ENCODE measurements at regions not wholly inside any gene's neighbourhood (a gene's known extent, or its start where the extent isn't known, plus 50 kb on each side); places are given as distances from the start of the nearest gene placed in this dataset.

GRCh38 chr9:87189006-87189405 is 241.7 kb upstream of the GAS1 start:
- ATAC-seq, result no peak
- DNase-seq (ENCODE audit: low spot score), result no peak
- Mint-ChIP-seq H3K36me3 (ENCODE audit: low read depth) (no peaks in the 10 kb centered on the region), H3K4me3 (no peak overlapping the region), H3K27me3 (ENCODE audit: insufficient read depth, low read depth, poor library complexity) (no peaks in the 10 kb centered on the region), H3K9me3 (no peaks in the 10 kb centered on the region), H3K27ac (peak overlapping the region; percentile 3; the same call in 1 of the 2 replicates), H3K4me1 (peaks cover 13% of the 10 kb centered on the region)
- H2AFZ ChIP-seq, result peak overlapping the region; percentile 80; the same call in 1 of the 2 replicates
- no peak overlapping the region for H3K4me3 ChIP-seq
- no peak for TF ChIP-seq STAT1 (IDR thresholded peaks at IDR 0.05; ENCODE audit: unreplicated experiment)
- no peak for TF ChIP-seq NANOG (IDR thresholded peaks at IDR 0.05; ENCODE audit: borderline replicate concordance)
- H3K27me3 ChIP-seq (ENCODE audit: insufficient read depth), result no peaks in the 10 kb centered on the region
- no peak overlapping the region for H3K4me2 ChIP-seq
- H3K9me2 ChIP-seq (ENCODE audit: insufficient read depth), result peaks cover 13% of the 10 kb centered on the region; the same call in 1 of the 2 replicates
- peaks cover 22% of the 10 kb centered on the region for H3K4me1 ChIP-seq (ENCODE audit: insufficient read depth)
- no peaks in the 10 kb centered on the region for H3K79me2 ChIP-seq (replicated peaks; ENCODE audit: insufficient read depth)
- H3K27ac ChIP-seq (ENCODE audit: low read depth), result no peak overlapping the region
- H3F3A ChIP-seq (replicated peaks; ENCODE audit: low read depth), result no peaks in the 10 kb centered on the region
- 0 out of 2 replicates have a peak, but pooled peaks cover 3% of the 10 kb centered on the region for H3K36me3 ChIP-seq (ENCODE audit: insufficient read depth)
- no peaks in the 10 kb centered on the region for H4K20me1 ChIP-seq (replicated peaks; ENCODE audit: insufficient read depth)

- H3K4me1 ChIP-seq (ENCODE audit: insufficient read depth), result peaks cover 11% of the 10 kb centered on the region
- DNase-seq (ENCODE audit: low spot score) (no peak), ATAC-seq (no peak)
- H3K4me2 ChIP-seq, result no peak overlapping the region
- Mint-ChIP-seq H3K27ac (no peak overlapping the region), H3K36me3 (ENCODE audit: low read depth) (no peaks in the 10 kb centered on the region), H3K27me3 (ENCODE audit: insufficient read depth, low read depth, poor library complexity) (no peaks in the 10 kb centered on the region), H3K4me3 (no peak overlapping the region), H3K4me1 (peaks cover 11% of the 10 kb centered on the region), H3K9me3 (no peaks in the 10 kb centered on the region)
- peaks cover 18% of the 10 kb centered on the region; the same call in 1 of the 2 replicates for H3K9me2 ChIP-seq (ENCODE audit: insufficient read depth)
- no peak overlapping the region for H3K27ac ChIP-seq (ENCODE audit: low read depth)
- H3F3A ChIP-seq (replicated peaks; ENCODE audit: low read depth), result no peaks in the 10 kb centered on the region
- H3K36me3 ChIP-seq (ENCODE audit: insufficient read depth), result 0 out of 2 replicates have a peak, but pooled peaks cover 3% of the 10 kb centered on the region
- no peak overlapping the region for H3K4me3 ChIP-seq
- no peak for TF ChIP-seq STAT1 (IDR thresholded peaks at IDR 0.05; ENCODE audit: unreplicated experiment)
- H4K20me1 ChIP-seq (replicated peaks; ENCODE audit: insufficient read depth), result no peaks in the 10 kb centered on the region
- H2AFZ ChIP-seq, result no peak overlapping the region
- no peaks in the 10 kb centered on the region for H3K79me2 ChIP-seq (replicated peaks; ENCODE audit: insufficient read depth)
- H3K27me3 ChIP-seq (ENCODE audit: insufficient read depth), result no peaks in the 10 kb centered on the region
Measured at GRCh38 chr9:87193151-87193550, 245.8 kb upstream of the GAS1 start.

GRCh38 chr9:87193925-87194868 is 246.9 kb upstream of the GAS1 start:
- Histone ChIP-seq H4K20me1 (replicated peaks; ENCODE audit: insufficient read depth) (no peaks in the 10 kb centered on the region), H3K4me2 (no peak overlapping the region), H3K79me2 (replicated peaks; ENCODE audit: insufficient read depth) (no peaks in the 10 kb centered on the region), H3K27me3 (ENCODE audit: insufficient read depth) (no peaks in the 10 kb centered on the region), H3K27ac (ENCODE audit: low read depth) (no peak overlapping the region), H2AFZ (no peak overlapping the region), H3K4me1 (ENCODE audit: insufficient read depth) (peaks cover 18% of the 10 kb centered on the region), H3K4me3 (no peak overlapping the region), H3K9me2 (ENCODE audit: insufficient read depth) (peaks cover 12% of the 10 kb centered on the region; the same call in 1 of the 2 replicates), H3F3A (replicated peaks; ENCODE audit: low read depth) (no peaks in the 10 kb centered on the region), H3K36me3 (ENCODE audit: insufficient read depth) (0 out of 2 replicates have a peak, but pooled peaks cover 3% of the 10 kb centered on the region)
- Mint-ChIP-seq H3K9me3 (no peaks in the 10 kb centered on the region), H3K27me3 (ENCODE audit: insufficient read depth, low read depth, poor library complexity) (no peaks in the 10 kb centered on the region), H3K27ac (no peak overlapping the region), H3K36me3 (ENCODE audit: low read depth) (no peaks in the 10 kb centered on the region), H3K4me1 (peaks cover 21% of the 10 kb centered on the region), H3K4me3 (no peak overlapping the region)
- peak; percentile 33 for DNase-seq (ENCODE audit: low spot score)
- peak; percentile 47; the same call in 1 of the 3 replicates for ATAC-seq
- no peak for TF ChIP-seq REST (IDR thresholded peaks at IDR 0.05; ENCODE audit: unreplicated experiment)
- no peak for TF ChIP-seq ETS1 (IDR thresholded peaks at IDR 0.05)
- no peak for TF ChIP-seq POLR2AphosphoS5 (IDR thresholded peaks at IDR 0.05; ENCODE audit: low read depth)
